ENCODE measurements at regions not wholly inside any gene's neighbourhood (a gene's known extent, or its start where the extent isn't known, plus 50 kb on each side); places are given as distances from the start of the nearest gene placed in this dataset.

GRCh38 chr4:22217480-22217879 lies 268.9 kb upstream of the KCNIP4 start:
- TF ChIP-seq EZH2phosphoT487 (IDR thresholded peaks at IDR 0.05; ENCODE audit: borderline replicate concordance, low read length) (no peak), CTCF (IDR thresholded peaks at IDR 0.05; ENCODE audit: low read depth, low read length, poor library complexity, severe bottlenecking) (no peak)
